ENCODE measurements at regions not wholly inside any gene's neighbourhood (a gene's known extent, or its start where the extent isn't known, plus 50 kb on each side); places are given as distances from the start of the nearest gene placed in this dataset.
"Not testable (repeated sequence)": the region's sequence is repeated elsewhere in the genome, so short reads cannot be mapped to it uniquely, and the experiment has no call there.

DNA sequence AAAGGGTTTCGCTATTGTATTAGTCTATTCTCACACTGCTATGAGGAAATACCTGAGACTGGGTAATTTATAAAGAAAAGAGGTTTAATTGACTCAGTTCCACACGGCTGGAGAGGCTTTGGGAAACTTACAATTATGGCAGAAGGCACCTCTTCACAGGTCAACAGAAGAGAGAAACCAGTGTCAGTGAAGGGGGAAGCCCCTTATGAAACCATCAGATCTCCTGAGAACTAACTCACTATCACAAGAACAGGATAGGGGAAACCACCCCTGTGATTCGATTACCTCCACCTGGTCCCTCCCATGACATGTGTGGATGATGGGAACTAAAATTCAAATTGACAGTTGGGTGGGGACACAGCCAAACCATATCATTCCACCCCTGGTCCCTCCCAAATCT, 589.5 kb downstream of the CENPC start:
- DNase-seq (ENCODE audit: extremely low read depth, low read depth, low spot score), result no peak

DNA sequence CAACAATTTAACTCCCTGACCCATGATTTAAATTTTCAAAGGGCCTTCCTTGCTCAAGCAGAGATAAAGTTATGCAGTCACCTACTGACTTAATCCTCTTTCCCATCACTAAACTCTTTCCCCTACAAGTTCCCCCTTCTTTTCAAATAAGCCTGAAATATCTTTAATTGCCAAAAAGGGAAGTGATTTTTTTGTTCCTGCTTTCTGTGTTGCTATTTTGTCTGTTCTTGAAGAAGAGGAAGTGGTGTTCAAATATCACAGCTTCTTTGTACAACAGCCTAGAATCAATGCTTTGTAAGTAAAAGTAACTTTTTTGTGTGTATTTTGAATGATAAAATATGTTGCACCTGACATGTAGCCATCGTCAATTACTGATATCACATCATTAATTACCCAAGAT, 595.9 kb downstream of the CENPC start:
- DNase-seq (ENCODE audit: extremely low read depth, low read depth, low spot score), result no peak

DNA sequence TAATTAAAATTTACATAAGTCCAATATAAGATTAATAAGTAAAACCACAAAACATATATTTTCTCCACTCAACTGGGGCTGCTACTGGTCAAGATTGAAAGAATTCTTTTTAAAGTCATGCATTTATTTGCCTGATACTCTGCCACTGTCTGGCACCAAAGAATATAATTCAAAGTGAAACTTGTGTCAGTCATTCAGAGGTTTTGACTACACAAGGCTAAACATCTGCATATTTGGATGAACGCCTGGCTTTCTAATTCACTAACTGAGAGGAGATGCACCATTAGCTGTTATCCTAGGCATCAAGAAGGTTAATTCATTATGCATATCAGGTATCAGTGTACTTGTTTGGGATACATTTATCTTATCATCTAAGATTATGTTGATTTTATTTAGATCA, 598.5 kb downstream of the CENPC start:
- no peak for DNase-seq (ENCODE audit: extremely low read depth, low read depth, low spot score)

DNA sequence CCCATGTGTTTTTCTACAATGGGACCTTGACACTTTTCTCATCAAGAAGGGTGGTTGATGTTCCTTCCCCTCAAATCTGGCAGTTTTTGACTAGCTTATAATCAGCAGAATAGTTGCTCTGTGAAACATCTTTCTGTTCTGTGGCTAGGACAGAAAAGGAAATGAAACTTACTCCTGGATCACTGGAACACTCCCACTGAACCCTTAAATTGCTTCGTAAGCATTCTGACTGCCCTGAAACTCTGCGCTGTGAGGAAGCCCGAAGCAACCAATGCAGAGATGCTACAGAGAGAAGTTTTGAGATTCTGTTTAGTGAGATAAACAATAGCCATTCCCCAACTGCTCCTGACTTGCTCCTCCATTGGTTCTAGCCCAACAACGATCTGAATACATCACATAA, 602.2 kb downstream of the CENPC start:
- DNase-seq (ENCODE audit: extremely low read depth, low read depth, low spot score), result no peak

DNA sequence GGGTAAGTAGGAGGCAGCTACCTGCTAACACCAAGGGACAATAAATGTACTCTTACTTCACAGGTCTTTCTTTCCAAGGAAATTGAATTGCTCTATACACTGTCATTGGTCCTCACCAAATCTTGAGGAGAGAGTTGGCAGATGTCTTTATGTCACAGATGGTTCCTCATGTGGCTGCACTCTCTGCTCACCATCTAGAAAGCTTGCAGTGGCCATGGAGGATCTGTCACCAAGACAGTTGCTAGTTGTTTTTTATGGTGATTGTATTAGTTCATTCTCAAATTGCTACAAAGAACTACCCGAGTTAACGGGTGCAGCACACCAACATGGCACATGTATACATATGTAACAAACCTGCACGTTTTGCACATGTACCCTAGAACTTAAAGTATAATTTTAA, 613.3 kb downstream of the CENPC start:
- not testable (repeated sequence) for DNase-seq (ENCODE audit: extremely low read depth, low read depth, low spot score)

DNA sequence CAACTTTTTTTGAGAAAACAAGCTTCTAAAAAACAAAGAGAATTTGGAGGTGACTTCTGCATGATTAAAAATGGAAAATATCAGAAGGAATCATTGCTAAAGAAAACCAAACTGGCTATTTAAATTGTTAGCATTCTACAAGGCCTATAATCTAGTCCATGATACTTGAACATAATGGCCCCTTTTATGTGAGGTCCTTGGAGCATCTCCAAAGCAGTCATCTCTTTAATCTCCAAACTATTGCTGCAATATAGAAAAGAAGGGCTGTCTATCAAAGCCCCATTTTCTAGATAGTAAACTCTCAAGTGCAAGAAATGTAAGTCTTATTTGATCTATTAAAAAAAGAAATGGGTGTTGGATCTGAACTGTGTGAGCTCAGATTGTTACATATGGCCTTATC, 615.1 kb downstream of the CENPC start:
- DNase-seq (ENCODE audit: extremely low read depth, low read depth, low spot score), result no peak

DNA sequence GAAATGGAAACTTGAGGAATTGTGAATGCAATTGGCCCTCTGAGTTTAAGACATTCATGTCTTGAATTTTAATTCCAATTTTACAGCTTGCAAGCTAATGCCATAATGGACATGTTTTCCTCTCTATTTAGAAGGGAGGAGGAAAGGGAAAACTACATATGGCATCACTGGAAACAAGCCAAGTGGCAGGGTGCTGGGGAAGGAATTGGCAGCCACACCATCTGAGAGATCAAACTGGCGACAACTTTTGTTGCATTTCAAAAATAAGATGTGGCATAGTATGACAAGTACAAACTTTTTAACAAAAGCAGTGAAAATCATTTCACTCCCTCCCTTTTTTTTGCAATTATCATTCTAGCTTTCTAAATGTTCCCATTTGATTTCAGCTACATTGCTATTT, 615.6 kb downstream of the CENPC start:
- no peak for DNase-seq (ENCODE audit: extremely low read depth, low read depth, low spot score)

DNA sequence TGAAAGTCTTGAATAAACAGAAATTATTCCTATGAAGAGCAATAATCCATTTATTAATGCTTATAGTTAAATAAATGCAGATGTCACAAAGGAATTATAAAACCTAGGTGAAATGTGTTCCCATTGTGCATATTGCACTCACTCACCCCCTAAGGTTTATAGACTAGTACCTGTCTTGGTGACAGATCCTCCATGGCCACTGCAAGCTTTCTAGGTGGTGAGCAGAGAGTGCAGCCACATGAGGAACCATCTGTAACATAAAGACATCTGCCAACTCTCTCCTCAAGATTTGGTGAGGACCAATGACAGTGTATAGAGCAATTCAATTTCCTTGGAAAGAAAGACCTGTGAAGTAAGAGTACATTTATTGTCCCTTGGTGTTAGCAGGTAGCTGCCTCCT, 616.4 kb downstream of the CENPC start:
- not testable (repeated sequence) for DNase-seq (ENCODE audit: extremely low read depth, low read depth, low spot score)

DNA sequence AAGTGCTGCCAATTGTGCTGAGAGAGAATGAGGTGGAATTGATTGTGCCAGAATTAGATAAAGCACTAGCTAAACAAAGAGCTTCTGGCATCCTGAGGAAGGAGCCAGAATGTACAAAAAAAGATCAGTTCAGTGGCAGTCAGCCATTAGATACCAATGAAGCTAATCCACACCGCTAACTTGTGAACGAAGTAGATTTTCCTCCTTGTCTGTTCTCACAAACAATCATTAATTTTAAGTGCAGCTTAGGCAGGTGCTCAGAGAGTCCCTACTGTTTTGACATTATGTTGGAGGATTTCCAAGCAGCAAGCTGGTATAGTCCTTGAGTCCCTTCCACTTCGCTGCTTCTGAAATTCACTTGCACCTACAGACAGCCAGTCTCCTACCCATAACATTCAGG, 617.4 kb downstream of the CENPC start:
- DNase-seq (ENCODE audit: extremely low read depth, low read depth, low spot score), result no peak

DNA sequence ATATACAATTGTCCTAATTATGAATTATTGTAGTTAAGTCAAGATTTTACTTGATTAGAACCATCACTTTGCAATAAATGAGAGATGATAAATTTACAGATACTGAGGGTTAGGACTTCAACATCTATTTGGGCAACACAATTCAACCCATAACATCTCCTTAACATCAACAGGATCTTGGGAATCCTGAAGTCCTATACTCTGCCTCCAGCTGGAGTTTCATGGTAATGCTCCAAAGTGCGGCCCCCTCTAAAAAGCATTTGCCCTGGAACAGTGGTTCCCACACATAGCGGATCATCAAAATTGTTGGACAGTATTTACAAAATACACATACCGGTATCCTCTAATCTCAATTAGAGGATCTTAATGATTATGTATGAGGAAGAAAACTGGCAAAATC, 618.6 kb downstream of the CENPC start:
- DNase-seq (ENCODE audit: extremely low read depth, low read depth, low spot score), result no peak

DNA sequence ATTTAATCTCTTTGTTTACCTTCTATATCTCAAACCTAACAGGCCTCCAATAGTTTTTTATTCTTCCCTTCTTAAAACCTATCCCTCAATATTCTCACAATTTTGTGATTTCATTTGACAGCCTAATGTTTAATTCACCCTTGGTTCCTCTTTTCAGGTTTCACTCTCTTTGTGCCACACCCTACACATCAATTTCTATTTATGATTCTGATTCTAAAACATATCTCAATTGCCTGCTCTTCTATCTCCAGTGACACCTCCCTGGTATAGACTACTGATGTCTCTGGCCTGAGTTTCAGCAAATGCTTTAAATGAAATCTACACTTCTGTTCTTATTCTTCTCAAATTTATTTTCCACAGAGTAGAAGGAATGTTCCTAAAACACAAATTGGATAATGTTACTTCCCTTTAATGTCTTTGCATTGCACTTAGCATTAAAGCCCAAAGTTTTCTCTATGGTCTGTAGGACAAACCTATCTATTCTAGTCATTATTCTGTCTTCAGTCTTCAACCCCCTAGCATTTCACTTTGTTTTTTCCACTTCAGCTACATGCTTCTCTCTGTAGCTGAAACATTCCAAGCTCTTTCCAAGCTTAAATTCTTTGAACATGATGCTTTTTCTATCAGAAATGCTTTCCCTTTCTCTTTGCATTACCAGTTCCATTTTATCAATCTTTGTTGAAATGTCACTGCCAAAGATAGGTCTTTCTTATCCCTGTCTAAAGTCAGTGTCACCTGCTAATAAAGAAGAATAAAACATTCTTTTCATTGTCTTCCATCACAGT, 622.0 kb downstream of the CENPC start:
- no peak for DNase-seq (ENCODE audit: extremely low read depth, low read depth, low spot score)

DNA sequence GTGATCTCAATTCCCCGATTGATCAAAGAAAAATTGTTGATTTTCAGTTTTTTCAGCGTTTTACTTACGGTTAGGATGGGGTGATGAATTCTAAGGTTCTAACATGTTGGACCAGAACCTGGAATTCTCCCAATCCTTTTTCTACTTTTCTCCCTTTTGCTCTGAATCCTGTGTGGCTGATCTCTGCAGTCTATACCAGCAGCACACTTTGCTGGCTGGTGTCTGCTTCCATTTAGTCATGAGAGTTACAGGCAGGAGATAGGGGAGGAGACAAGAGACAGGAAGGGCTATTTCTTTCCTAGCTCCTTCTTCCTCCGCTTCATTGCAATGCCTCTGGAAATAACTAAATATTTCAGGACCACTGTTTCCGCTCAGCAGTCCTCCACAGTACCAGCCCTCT, 623.9 kb downstream of the CENPC start:
- DNase-seq (ENCODE audit: extremely low read depth, low read depth, low spot score), result no peak

DNA sequence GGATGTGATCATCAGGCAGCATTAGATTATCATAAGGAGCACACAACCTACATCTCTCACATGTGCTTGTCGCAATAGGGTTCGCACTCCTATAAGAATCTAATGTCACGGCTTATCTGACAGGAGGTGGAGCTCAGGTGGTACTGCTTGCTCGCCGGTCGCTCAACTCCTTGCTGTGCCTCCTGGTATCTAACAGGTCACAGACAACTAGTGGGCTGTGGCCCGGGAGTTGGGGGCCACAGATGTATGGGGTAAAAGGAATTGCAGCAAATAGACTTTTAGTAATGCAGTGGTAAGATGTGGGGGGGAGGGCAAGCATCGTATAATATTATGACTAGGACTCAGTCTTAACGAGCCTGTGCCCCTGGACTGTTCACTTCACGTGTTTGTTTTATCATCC, 624.8 kb downstream of the CENPC start:
- DNase-seq (ENCODE audit: extremely low read depth, low read depth, low spot score), result no peak

DNA sequence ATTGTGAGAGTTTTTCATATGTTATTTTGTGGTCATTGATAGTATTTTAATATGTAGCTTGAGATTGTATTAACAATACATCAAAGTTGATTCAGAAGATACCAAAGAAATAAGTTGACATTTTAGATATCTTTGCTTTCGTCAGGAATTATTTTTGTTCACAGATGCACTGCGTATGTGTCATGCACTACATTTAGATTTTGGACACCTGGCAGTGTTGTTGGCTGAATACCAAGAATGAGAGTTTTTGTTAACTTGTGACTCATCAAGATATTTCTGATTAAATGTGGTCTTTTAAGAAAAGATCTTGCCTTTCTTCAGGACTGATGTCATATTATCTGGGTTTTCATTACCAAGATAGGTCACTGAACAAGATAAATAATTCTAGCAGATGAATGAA, 633.4 kb downstream of the CENPC start:
- no peak for DNase-seq (ENCODE audit: extremely low read depth, low read depth, low spot score)

DNA sequence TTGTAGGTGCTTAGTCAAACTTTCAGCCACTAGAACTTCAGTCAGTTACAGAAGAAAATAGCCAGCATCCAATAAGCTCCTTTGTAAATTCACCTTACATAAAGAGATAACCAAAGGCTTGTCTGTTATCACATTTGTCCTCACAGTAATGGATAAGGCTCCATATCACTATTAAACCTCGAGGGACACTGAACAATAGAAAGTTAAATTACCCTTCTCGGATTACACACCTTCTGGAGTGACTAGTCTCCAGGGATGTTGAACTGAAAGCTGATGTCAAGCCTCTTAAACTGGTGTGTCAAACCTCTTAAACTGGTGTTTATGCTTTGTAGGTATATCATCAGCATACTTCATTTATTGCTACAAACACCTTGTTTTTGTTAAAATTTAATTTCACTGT, 639.0 kb downstream of the CENPC start:
- no peak for DNase-seq (ENCODE audit: extremely low read depth, low read depth, low spot score)

DNA sequence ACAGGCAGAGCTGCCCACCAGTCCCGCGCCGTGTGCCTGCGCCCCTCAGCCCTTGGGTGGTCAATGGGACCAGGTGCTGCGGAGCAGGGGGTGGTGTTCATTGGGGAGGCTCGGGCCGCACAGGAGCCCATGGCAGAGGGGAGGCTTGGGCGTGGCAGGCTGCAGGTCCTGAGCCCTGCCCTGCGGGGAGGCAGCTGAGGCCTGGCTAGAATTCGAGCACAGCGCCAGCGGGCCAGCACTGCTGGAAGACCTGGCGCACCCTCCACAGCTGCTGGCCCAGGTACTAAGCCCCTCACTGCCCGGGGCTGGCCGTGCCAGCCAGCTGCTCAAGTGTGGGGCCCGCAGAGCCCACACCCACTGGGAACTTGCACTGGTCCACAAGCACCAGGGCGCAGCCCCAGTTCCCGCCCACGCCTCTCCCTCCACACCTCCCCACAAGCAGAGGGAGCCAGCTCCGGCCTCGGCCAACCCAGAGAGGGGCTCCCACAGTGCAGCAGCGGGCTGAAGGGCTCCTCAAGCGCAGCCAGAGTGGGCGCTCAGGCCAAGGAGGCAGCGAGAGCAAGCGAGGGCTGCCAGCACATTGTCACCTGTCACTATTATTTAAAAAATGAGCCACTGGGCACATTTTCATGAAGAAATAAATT, 645.8 kb downstream of the CENPC start:
- no peak for DNase-seq (ENCODE audit: extremely low read depth, low read depth, low spot score)

DNA sequence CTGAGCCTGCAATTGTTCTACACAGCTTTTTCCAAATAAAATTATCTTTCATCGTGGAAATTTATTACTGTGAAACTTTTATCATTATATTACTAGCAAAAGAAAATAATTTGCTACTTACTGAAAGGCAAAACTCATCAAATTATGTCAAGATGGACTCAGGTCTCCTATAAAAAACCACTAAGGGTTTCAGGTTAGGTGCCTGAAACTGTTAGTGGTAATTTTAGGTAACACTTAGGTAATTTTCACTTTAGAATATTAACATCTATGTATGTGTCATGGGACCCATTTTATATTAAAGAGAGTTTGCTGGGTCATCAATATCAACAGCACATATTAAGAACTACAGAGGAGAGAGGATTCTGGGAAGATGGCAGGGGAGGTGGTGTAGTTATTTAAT, 651.5 kb downstream of the CENPC start:
- no peak for DNase-seq (ENCODE audit: extremely low read depth, low read depth, low spot score)

DNA sequence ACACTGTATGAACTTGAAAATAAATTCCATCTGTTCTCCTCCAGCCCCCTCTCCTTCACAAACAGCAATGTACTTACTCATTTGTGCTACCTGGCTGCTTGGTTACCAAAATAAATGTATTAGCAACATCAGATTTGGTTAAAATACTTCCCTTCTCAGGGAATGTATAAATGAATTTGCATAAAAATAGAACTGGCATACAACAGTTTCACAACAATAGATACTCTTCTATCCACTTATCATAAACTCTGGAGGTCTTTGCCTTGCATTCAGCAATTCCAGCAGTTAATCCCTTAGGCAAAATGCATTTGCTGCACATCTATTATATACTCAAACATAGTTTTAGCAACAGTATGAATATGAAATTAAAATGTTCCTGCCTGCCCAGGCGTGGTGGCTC, 658.2 kb downstream of the CENPC start:
- no peak for DNase-seq (ENCODE audit: extremely low read depth, low read depth, low spot score)

DNA sequence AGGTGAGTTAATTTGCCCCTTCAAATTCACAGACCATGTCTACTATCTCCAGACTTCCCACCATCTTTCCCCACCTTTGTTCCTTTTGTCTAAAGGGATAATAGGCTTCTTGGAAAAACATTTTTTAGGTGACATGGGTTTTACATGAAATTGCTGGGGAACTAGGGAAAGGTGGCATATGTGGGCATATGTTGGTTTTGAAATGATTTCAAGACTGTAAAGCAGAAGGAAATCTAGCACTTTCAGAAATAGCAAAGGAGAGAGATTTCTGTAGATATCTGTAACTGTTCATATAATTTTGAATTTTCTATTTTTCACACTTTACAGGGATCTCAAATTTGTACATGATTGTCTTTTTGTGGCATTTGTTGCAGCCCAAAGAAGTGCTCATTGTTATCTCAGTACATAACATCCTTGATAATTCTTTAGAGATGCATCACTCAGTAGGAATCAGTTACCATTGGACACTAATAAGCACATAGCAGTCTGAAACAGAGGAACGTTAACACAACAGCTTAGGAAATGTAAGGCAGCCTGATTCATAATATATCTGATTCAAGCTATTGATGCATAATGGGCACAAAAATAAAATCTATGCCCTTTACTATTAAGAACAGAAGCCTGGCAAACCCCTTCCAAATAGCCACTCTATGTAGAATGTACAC, 659.7 kb downstream of the CENPC start:
- DNase-seq (ENCODE audit: extremely low read depth, low read depth, low spot score), result no peak

DNA sequence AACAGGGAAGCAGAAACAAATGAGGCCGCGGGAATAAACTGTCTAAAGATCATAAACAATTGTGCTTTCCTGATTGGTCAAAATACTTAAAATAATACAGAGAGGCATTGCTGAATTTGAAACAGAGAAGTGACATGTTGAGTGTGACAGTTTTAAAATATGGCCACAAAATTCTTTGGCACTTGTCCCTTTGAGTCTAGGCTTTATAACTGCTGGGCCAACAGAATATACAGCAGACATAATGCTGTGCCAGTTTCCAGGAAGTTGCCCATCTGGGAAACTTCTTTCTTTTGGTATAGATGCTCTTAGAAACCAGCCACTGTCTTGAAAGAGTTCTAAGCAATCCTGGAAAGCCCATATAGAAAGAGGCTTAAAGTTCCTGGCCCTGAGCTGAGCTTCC, 668.4 kb downstream of the CENPC start:
- no peak for DNase-seq (ENCODE audit: extremely low read depth, low read depth, low spot score)

DNA sequence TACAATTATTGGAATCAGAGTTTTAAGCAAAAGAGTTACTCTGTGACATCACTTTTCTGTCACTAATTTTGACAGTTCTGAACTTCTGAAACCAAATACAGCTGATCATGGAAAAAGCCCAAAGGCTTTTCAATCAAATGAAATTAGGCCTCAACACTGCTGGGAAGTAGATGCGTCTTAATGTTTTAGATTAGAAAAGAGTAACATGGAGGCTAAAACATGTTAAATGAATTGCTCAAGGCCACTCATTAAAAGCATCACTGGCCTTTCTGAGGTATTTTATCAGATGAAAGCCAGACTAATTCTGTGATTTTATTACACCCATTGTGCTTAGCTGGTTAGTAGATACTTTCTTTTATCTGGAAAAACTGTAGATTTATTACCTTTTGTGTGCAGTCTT, 672.6 kb downstream of the CENPC start:
- no peak for DNase-seq (ENCODE audit: extremely low read depth, low read depth, low spot score)

DNA sequence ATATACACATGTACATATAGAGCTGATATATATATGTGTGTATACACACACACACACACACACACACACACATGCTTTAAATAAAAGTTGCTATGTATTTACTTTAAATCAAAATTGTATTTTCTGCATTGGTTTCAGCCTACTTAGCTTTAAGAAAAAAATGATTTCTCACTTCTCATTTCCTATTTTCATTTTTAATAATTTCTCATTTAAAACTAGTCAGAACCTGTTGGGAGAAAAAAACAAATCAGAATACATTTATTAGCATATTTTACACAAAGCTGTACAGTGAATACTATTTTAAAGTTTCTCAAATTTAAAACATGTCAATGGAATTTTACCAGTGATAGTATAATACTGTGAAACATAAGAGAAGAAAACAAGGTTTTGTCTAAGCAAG, 681.8 kb downstream of the CENPC start:
- DNase-seq (ENCODE audit: extremely low read depth, low read depth, low spot score), result no peak

Measured in glomerular endothelial cell (primary cell).